GM19025 (cell line): ENCODE measurements at regions not wholly inside any gene's neighbourhood (a gene's known extent, or its start where the extent isn't known, plus 50 kb on each side); places are given as distances from the start of the nearest gene placed in this dataset.

ENCODE experiments used
- ATAC-seq: cut with Tn5 transposase; IDR thresholded peaks from one replicate; pipeline ENCODE4 v1.9.1; 2021; ENCODE audit warnings: mild to moderate bottlenecking, low read depth, moderate library complexity; ENCODE audit not compliant: unreplicated experiment

DNA sequence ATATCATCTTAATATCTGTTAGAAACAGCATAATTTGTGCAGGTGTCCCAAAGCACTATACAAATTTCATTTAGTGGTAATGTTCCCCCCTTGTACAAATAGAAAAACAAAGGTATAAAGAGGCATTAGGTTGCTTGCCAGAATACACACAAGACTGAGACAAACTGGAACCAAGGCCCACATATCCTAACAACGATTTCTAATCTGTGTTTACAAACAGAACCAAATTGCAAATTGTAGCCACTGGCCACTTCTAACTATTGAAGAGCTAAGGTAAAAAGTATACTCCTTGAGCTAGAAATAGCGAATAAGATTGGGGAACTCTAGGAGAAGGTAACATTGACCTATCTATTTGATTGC lies 526.1 kb downstream of the KLF12 start:
- ATAC-seq: no peak

DNA sequence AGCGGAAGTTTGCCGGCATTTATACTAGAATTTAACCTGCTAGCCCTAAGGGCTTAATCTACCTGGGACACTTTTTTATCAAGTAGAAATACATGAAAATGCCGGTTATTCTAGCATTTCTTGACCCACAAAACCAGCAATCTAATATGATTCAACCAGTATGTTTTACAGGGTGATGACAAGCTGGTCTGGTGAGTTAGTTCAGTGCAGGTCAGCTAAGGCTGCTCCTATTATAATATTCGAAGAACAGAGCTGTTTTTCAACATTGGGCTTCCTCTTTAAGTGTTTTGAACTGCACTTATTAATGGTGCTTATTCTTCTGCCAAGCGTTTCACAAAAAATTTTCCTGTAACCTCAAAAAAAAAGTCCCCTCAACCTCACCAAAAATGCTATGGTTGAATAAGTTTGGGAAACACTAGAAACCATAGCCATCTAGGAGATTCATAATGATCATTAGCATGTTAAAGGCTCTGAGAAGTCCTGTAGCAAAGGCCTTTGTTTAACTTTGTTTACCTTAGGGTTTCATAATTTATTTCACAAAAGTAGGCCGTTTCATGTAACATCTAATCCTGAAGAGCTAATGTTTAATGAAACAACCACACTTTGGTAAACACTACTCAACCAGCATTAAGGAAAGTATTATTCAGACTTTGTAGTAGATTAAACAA lies 526.6 kb downstream of the KLF12 start:
- ATAC-seq: no peak

DNA sequence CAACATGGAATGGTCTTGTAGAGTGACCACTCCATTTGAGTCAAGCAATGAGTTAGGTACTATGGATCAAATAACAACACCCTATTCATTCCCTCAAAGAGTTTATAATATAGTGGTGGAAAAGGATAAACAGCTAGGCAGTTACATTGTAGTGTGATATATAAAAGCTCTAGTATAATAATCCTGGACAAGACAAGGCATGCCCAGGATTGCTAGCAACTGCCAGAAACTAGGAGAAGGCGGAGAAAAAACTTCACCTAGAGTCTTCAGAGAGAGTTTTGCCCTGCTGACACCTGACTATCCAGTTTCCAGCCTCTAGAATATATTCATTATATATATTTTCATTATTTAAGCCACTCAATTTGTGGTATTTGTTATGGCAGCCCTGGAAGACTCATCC lies 530.6 kb downstream of the KLF12 start:
- no peak for ATAC-seq

DNA sequence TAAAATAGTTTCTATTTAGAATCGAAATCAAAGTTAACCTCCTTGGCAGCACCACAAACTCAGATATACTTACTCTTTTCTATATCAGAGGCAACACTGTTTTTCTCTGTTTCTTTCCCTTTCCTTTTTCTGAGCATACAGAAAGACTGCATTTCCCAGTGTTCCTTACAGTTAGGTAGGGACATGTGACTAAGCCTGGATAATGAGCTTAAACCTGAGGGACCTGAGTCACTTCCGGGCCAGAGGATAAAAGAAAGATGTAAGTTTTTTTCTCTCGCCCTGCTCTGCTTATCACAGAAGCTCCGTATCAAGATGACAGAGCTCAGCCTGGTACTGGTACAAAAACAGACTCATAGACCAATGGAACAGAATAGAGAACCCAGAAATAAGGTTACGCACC lies 531.9 kb downstream of the KLF12 start:
- ATAC-seq: no peak

DNA sequence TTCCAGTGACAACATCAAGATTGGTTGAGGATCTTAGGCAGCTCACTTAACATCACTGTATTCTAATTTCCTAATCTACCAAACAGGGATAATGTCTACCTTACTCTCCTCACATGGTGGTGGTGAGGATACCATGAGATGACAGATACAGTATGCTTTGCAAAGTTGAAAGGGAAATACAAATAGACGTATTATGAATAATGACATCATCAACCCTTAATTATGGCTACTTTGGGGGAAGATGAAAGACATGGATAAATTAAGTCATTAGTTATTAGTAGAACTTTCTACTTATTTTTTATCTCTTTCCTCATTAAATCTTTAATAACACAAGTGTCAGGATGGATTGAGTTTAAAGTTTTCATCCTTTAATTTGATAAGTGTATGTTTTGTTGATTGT lies 532.5 kb downstream of the KLF12 start:
- ATAC-seq: no peak

DNA sequence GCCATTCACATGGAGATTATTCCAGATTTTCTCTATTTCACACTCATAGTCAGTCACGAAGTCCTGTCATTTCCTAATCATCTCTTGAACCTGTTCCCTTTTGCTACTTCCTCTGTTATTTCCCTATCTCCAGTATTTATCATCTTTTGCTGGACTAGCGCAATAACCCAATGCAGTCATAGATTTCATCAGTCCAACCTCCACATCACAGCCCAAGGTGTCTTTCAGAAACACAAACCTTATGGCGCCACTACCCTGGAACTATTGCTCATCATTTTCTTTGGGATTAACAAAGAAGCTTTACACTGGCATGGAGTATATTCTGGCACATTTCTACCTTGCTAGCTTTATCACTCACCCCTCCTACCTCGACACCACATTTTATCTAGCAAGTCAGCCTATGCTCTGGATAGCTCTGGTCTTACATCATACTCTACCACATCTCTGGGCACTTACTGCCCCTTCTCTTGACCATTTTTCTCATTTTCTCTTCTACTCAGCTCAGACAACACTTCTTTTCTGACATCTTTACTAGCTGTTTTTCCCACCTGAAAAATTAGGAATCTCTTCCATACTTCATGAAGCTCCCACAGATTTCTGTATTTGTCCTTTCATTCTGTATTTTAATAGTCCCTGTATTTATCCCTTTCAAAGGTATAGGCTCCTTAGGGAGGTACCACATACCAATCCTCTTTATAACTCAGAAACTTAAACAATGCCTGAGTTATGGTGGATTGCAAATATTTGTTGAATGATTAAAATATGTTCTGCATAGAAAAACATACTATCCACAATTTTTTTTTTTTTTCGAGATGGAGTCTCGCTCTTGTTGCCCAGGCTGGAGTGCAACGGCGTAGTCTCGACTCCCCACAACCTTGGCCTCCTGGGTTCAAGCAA lies 534.7 kb downstream of the KLF12 start:
- ATAC-seq: no peak

DNA sequence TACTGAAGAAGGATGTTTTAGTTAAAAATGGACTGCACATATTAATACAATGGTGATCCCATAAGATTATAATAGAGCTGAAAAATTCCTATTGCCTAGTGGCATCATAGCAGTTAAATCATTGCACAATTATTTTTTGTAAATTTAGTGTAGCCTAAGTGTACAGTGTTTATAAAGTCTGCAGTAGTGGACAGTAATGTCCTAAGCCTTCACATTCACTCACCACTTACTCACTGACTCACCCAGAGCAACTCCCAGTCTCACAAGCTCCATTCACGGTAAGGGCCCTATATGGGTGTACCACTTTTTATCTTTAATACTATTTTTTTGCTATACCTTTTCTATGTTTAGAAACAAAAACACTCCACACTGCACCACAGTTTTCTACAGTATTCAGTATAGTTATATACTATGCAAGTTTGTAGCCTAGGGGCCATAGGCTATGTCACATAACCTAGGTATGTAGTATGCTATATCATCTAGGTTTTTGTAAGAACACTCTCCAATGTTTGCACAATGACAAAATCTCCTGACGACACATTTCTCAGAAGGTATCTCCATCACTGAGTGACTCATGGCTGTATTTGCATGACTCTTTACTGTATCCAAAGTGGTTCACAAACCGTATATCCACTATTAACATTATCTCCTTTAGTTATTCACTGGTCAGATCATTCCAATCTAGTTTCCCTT lies 536.0 kb downstream of the KLF12 start:
- no peak for ATAC-seq

DNA sequence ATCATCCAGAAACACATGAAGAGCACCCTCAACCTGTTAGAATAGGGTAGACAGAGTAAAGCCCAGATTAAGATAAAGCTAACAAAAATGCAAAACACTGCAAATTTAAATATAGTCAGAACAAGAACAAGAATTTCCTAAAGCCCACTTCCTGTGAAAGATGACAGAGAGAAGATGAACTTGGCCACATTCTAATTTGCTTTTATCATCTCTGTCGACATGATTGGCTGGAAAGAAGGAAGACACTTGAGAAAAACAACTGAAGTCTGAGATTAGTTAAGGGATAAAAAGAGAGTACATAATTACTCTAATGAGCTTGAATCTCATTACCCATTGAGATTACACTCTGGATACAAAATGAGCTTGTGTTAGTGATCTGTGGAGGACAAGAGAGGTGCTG lies 537.6 kb downstream of the KLF5 start:
- ATAC-seq: no peak

DNA sequence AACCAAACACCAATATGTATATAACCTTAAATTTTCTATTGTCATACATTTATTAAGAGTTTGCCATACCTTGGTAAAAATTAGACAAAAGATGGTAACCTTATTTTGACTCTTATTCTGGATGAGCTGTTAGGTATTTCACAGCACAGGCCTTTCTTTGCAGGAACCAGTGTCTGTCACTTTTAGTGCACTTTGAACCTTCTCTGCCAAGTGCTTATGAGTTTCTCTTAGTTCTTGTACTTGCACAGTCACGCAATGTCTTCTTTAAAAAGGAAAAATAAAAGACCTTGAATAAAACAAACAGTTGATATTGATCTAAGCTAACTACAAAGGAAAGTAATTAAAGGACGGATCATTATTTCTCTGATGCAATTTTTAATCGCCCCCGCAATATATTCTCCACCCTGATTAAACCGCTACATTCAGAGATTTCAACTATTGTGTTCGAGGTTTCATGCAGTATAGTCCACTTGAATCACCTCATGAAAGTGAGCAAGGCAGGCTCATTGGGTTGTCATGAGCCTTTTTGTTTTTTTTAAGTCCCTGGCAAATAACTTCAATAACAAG lies 534.5 kb downstream of the KLF5 start:
- ATAC-seq: no peak

DNA sequence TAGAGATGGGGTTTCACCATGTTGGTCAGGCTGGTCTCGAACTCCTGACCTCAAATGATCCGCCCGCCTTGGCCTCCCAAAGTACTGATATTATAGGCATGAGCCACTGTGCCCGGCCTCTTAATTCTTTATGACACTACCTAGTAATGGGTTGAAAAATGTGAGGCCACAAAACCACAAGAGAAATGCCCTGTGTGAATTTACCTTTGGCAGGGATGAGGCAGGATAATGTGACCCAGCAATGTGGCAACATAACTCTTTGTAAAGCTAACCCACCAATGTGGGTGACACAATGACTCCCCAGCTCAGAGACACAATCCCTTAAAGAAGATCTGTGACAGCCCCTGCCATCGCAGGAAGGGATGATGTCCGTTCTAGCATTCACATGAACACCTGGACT lies 533.1 kb downstream of the KLF5 start:
- ATAC-seq: no peak

DNA sequence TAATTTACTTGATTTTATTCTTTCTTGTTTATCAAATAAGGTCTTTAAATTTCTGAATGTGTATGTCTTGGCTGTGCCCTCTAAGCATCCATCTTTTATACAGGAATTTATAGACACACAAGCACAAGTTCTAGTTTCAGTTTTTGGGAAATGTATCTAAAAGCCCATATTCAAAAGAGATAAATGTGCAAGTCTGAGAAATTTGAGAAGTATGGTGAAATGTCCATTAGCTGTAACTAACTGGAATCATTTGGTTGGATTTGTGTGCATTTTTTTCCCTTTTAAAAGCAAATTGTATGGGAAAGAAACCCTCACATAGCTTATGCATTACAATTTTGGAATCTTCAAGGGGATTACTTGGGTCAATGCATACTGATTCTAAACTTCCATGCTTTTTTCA lies 532.0 kb downstream of the KLF5 start:
- no peak for ATAC-seq

DNA sequence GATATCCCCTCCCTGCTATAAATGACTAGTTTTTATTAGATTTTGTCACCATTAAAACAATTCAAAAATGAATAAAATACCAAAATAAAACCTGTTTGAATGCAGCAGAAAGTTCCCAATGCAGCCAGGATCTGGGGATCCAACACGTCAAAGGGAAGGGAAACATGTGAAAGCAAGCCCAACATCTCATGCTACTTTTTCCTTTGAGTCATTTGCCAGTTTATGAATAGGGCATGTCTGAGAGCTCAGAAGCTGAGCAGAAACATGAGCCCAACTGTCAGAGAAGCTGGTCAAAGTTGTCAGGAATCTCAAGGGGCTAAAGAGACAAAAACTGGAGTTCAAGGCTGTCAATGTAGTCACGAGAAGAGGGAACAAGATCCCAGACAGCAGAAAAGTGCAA lies 526.4 kb downstream of the KLF5 start:
- no peak for ATAC-seq

DNA sequence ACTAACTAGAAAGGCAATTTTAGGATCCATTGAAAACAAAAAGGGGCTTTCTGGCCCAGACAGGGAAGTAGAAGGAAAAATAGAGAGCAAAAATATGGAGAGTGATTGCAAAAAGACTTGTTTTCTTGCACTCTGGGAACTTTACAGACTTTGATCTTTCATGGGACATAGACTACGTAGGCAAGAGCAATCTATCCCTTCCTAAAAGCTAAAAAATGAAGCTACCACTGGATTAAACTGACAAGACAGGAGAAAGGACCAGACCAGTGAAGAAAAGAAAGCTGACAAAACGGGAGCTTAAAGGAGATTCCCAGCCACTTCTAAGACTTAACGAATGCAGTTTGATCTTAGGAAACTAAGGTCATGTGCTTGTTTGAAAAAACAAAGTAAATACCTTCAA lies 524.5 kb downstream of the KLF5 start:
- no peak for ATAC-seq

DNA sequence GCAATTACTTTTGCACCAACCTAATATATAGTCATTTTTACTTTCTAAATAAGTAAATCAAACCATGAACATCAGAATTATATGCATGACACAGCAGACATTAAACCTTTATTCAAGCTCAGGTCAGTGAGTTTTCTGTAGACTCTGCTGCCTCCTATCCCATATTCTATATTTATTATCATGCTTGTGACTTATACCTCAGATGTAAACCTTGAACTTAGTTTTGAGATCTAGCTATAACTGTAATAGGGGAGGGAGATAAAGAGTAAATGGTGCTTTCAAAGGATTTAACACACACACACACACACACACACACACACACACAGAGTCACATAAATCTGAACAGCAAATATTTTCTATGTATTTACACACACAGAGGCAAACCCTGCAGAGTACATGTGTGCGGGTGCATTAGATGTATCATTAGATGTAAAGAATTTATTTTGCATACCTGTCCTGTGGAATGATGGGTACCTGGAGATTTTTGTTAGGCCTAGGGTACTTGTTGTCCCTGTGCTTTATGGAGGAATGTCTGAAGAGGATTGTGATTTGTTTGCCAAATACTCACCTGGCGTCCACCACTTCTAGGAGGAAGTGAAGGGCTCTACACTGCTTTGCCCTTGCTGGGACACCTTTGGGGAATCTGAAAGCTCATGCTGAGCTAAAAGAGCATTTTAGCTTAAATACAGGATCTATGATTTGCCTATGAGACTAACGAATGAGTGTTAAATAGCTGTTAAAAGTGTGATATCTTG lies 521.9 kb downstream of the KLF5 start:
- no peak for ATAC-seq

DNA sequence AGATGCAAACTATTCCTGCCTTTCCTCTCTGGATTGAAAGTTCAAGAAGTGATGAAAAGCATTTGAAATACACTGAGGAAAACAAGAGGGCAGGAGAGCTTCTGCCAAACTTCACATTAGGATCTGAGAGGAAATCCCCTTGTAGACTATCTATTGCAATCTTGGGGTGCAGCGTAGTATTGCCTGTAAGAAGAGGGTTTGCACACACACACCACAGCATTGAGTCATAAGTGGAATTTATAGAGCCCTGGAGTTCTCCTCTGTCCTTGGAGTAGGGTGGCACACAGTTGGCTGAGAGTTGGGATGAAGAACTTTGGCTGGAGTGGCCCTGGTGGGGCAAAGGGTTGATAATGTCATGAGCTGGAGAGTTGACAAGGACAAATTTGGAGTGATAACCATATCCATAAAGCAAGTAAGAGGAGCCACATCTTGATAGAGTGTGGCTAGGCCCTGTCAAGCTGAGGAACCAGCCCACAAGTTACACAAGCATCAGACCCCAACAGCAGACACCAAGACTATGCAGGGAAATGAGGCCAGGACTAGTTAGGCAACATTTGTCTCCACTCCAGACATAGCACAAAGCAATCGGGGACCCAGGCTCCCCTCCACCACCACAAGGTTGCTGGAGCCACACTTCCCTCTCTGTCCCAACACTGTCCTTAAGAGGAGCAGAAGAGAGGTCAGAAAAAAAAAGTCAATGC lies 520.9 kb downstream of the KLF5 start:
- ATAC-seq: no peak

DNA sequence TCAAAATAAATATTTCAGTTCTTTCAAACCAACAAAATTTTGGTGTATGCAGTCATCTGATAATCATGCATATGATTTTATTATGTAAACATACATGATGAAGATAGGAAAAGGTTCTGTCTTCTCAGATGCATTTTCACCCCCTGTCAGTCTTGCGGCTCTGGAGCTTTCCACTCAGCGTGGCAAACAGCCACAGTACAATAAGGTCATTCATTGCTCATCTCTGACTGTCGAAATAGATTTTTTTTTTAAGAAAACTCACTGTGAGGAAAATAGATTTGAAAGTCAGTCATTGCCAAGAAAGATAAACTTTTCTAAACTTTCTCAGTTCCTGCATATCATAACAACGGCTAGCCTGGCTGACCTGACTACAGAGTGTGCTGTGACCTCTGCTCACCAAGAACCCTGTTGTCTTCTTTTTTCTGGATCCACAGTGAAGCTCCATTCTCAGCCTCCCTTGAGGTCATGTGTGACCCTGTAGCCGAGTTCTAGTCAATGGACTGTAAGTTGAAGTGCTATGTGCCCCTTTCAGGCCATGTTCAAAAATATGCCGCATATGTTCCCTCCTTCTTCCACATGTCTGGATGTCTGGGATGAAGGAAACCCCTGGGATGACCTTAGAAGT lies 519.6 kb downstream of the KLF5 start:
- ATAC-seq: no peak

DNA sequence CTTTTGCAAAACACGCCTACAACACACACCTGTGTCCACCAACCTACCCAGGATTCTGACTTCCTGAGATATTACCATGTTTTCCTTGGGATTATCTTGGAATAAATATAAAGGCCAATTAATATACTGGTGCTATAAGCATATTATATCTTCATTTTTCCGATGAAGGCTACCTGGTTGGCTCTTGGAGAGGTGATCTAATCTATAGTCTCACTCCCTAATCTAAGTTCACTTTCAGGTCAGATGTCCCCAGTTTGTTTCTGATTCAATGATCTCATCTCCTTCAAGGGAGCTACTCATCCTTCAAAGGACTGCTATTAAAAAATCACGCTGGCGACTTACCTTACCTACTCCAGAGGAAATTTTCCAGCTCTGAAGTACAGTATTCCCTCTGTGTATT lies 517.5 kb downstream of the KLF5 start:
- ATAC-seq: no peak

DNA sequence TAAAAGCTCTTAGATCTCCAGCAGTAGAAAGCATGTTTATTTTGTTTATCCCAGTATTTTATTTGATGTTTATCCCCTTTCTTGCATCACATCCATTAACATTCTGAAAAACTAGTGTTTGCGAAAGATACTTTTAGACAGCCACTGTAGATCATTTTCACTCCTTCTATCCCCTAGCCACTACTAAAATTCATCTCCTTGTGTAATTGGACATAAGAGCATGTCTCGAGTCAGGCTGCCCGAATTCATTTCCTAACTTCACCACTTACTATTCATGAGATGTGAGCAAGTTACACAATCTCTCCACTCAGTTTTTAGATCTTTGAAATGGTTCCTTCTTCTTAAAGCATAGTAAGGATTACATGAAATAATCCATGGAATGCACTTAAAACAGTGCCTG lies 514.0 kb downstream of the KLF5 start:
- no peak for ATAC-seq

DNA sequence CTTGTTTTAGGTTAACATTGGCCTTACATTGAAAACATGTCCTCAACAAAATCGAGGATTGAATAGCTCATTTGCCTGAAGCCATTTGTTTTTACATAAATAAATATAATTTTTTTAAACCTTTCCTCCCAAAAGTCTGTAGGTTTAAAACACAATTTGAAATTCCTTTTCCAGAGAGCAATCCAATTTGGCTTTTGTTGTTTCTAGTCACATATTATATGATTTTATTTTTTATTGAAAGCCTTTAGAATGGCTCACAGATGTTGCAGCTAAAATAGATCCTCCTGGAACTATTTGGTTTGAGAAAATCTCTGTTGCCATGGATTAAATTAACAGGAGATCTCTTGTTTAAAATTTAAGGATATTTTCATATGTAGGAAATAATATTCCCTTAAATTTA lies 512.6 kb downstream of the KLF5 start:
- ATAC-seq: no peak

DNA sequence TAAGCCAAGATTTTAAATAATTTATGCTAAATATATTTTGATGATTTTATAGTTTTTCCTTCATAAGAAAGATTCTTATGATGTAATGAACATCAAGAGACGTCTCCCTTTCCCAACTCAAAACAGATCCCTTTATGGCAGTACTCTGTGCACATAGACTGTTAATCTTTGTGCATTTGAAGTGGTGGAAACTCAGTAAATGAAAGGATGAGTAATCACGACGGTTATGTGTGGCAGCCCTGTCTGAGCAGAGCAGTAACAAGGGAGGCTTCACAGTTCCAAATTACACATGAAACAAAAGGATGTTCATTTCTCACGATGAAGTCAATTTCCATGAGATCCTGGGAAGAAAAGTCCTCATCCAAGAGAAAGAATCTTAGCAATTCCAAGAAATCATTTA lies 498.1 kb downstream of the KLF5 start:
- no peak for ATAC-seq
